H9 (cell line): ENCODE measurements at regions not wholly inside any gene's neighbourhood (a gene's known extent, or its start where the extent isn't known, plus 50 kb on each side); places are given as distances from the start of the nearest gene placed in this dataset.

Experiments
- DNase-seq: peaks from one replicate; pipeline ENCODE4 v3.0.0-alpha.2; 2017
- H2AFZ ChIP-seq: one replicate; pipeline ENCODE4 v1.6.1; 2013; ENCODE audit warnings: mild to moderate bottlenecking, low read length, control low read depth, moderate library complexity
- H2AK5ac ChIP-seq: 2 replicates; pipeline ENCODE4 v1.6.1; 2013; ENCODE audit warnings: low read length, control low read depth, mixed read lengths; ENCODE audit not compliant: insufficient read length
- H2BK120ac ChIP-seq: one replicate; pipeline ENCODE4 v1.6.1; 2013; ENCODE audit warnings: low read depth, mild to moderate bottlenecking, low read length, control low read depth, inconsistent platforms; ENCODE audit not compliant: poor library complexity, severe bottlenecking
- H2BK12ac ChIP-seq: 2 replicates; pipeline ENCODE4 v1.6.1; 2013; ENCODE audit warnings: low read length, control low read depth, mixed read lengths, low read depth; ENCODE audit not compliant: insufficient read length
- H2BK15ac ChIP-seq: 2 replicates; pipeline ENCODE4 v1.6.1; 2013; ENCODE audit warnings: low read depth, low read length, control low read depth
- H2BK20ac ChIP-seq: one replicate; pipeline ENCODE4 v1.6.1; 2013; ENCODE audit warnings: low read depth, mild to moderate bottlenecking, low read length, control low read depth, inconsistent platforms; ENCODE audit not compliant: poor library complexity, severe bottlenecking
- H2BK5ac ChIP-seq: 2 replicates; pipeline ENCODE4 v1.6.1; 2013; ENCODE audit warnings: low read length, control low read depth, mixed read lengths; ENCODE audit not compliant: insufficient read length
- H3K14ac ChIP-seq: 2 replicates; pipeline ENCODE4 v1.6.1; 2013; ENCODE audit warnings: low read length, control low read depth; ENCODE audit not compliant: insufficient read depth
- H3K18ac ChIP-seq: 2 replicates; pipeline ENCODE4 v1.6.1; 2013; ENCODE audit warnings: low read depth, mild to moderate bottlenecking, mixed read lengths, low read length, control low read depth; ENCODE audit not compliant: insufficient read length
- H3K23ac ChIP-seq: 2 replicates; pipeline ENCODE4 v1.6.1; 2013; ENCODE audit warnings: low read length, control low read depth, mixed read lengths, low read depth; ENCODE audit not compliant: insufficient read length
- H3K23me2 ChIP-seq: 2 replicates; pipeline ENCODE4 v1.6.1; 2013; ENCODE audit warnings: low read depth, mild to moderate bottlenecking, mixed read lengths, low read length, control low read depth; ENCODE audit not compliant: insufficient read length, poor library complexity, severe bottlenecking
- H3K27ac ChIP-seq: 2 replicates; pipeline ENCODE4 v1.5.1; 2013; ENCODE audit warnings: low read length, control low read depth, mixed read lengths, low read depth; ENCODE audit not compliant: insufficient read length
- H3K27me3 ChIP-seq: 2 replicates; pipeline ENCODE4 v1.6.1; 2013; ENCODE audit warnings: low read length, control low read depth, inconsistent platforms; ENCODE audit not compliant: insufficient read depth
- H3K4ac ChIP-seq: 2 replicates; pipeline ENCODE4 v1.6.1; 2013; ENCODE audit warnings: low read depth, mild to moderate bottlenecking, control low read depth, inconsistent platforms, low read length, moderate library complexity
- H3K4me1 ChIP-seq: 2 replicates; pipeline ENCODE4 v1.6.1; 2013; ENCODE audit warnings: low read length, control low read depth, inconsistent platforms; ENCODE audit not compliant: insufficient read depth
- H3K4me2 ChIP-seq: 2 replicates; pipeline ENCODE4 v1.6.1; 2013; ENCODE audit warnings: low read length, control low read depth, mixed read lengths; ENCODE audit not compliant: insufficient read length, insufficient read depth
- H3K56ac ChIP-seq: 2 replicates; pipeline ENCODE4 v1.6.1; 2013; ENCODE audit warnings: low read depth, mild to moderate bottlenecking, mixed read lengths, low read length, control low read depth; ENCODE audit not compliant: insufficient read length
- H3K79me1 ChIP-seq: 2 replicates; pipeline ENCODE4 v1.6.1; 2013; ENCODE audit warnings: low read depth, mild to moderate bottlenecking, moderate library complexity, low read length, control low read depth, inconsistent platforms; ENCODE audit not compliant: insufficient read depth, poor library complexity, severe bottlenecking
- H3K79me2 ChIP-seq: 2 replicates; pipeline ENCODE4 v1.6.1; 2013; ENCODE audit warnings: low read length, control low read depth, inconsistent platforms; ENCODE audit not compliant: insufficient read depth
- H3K9ac ChIP-seq: 2 replicates; pipeline ENCODE4 v1.6.1; 2013; ENCODE audit warnings: low read length, control low read depth, mixed read lengths; ENCODE audit not compliant: insufficient read length; ENCODE audit errors: extremely low read depth
- H3K9me3 ChIP-seq: one replicate; pipeline ENCODE4 v1.6.1; 2013; ENCODE audit warnings: low read depth, low read length, inconsistent platforms; ENCODE audit not compliant: control insufficient read depth
- H3T11ph ChIP-seq: one replicate; pipeline ENCODE4 v1.6.1; 2013; ENCODE audit warnings: mild to moderate bottlenecking, low read length, control low read depth, inconsistent platforms
- H4K20me1 ChIP-seq: one replicate; pipeline ENCODE4 v1.6.1; 2013; ENCODE audit not compliant: control insufficient read depth, insufficient read length, insufficient read depth
- H4K5ac ChIP-seq: 2 replicates; pipeline ENCODE4 v1.6.1; 2013; ENCODE audit warnings: low read depth, mild to moderate bottlenecking, mixed read lengths, low read length, control low read depth; ENCODE audit not compliant: insufficient read length
- H4K8ac ChIP-seq: replicated peaks from 2 replicates; pipeline ENCODE4 v1.6.1; 2013; ENCODE audit warnings: low read length, control low read depth, mixed read lengths, low read depth; ENCODE audit not compliant: insufficient read length
- H4K91ac ChIP-seq: 2 replicates; pipeline ENCODE4 v1.6.1; 2013; ENCODE audit warnings: low read depth, mild to moderate bottlenecking, moderate library complexity, mixed read lengths, low read length, control low read depth; ENCODE audit not compliant: insufficient read length
- H3K27ac Mint-ChIP-seq, 3 experiments: 2 replicates in 2 of 3; 3 replicates in 1 of 3; pipeline ENCODE4 v1.8.0; 2020 to 2021; ENCODE audit warnings: mixed read lengths in 3 of 3, mild to moderate bottlenecking in 1 of 3, moderate library complexity in 1 of 3
- H3K27me3 Mint-ChIP-seq: 2 replicates; pipeline ENCODE4 v1.8.0; 2021; ENCODE audit warnings: low read depth, mild to moderate bottlenecking, moderate library complexity, mixed read lengths
- H3K36me3 Mint-ChIP-seq, 3 experiments: 2 replicates in 2 of 3; 3 replicates in 1 of 3; pipeline ENCODE4 v1.8.0; 2020 to 2021; ENCODE audit warnings: low read depth in 3 of 3, mixed read lengths in 3 of 3; ENCODE audit not compliant: insufficient read depth in 1 of 3
- H3K4me1 Mint-ChIP-seq, 2 experiments: 2 replicates each; pipeline ENCODE4 v1.8.0; 2020; ENCODE audit warnings: mixed read lengths in 2 of 2
- H3K4me3 Mint-ChIP-seq, 2 experiments: 2 replicates in 1 of 2; 3 replicates in 1 of 2; pipeline ENCODE4 v1.8.0; 2020 to 2021; ENCODE audit warnings: mild to moderate bottlenecking in 2 of 2, mixed read lengths in 2 of 2, moderate library complexity in 1 of 2
- H3K9me3 Mint-ChIP-seq, 2 experiments: 2 replicates in 1 of 2; 3 replicates in 1 of 2; pipeline ENCODE4 v1.8.0; 2020; ENCODE audit warnings: mild to moderate bottlenecking in 2 of 2, mixed read lengths in 2 of 2, moderate library complexity in 1 of 2
- CTCF ChIP-seq: fragments of 200-600 bp; sonication (generic); conservative IDR thresholded peaks from 3 replicates; pipeline ENCODE4 v1.8.0; 2021; ENCODE audit warnings: antibody characterized with exemption, mild to moderate bottlenecking
- WGBS: extraction: QIAGEN DNeasy Blood & Tissue Kit; methylation state at CpG from one replicate; pipeline ENCODE4 v1.1.7; 2013; ENCODE audit warnings: missing lambda C conversion rate, low lambda C conversion rate, mixed read lengths; ENCODE audit not compliant: insufficient read length; ENCODE audit errors: extremely low coverage; 5-methylcytosine and 5-hydroxymethylcytosine counted together

- no peaks in the 10 kb centered on the region for H3K4me1 Mint-ChIP-seq
- no peak overlapping the region for H2BK12ac ChIP-seq
Measured at GRCh38 chr20:48069596-48069995, 284.3 kb upstream of the SULF2 start.

More at GRCh38 chr20:48069596-48069995, 284.3 kb upstream of the SULF2 start:
- Histone ChIP-seq H3K79me1 (no peaks in the 10 kb centered on the region), H2BK5ac (no peak overlapping the region), H3K9me3 (no peaks in the 10 kb centered on the region), H4K5ac (no peak overlapping the region), H3K56ac (no peak overlapping the region), H3K14ac (no peak overlapping the region), H3K18ac (no peak overlapping the region), H3K4me2 (no peak overlapping the region), H3K4me1 (no peaks in the 10 kb centered on the region), H3K4ac (no peak overlapping the region), H3K27ac (no peak overlapping the region), H2BK20ac (no peak overlapping the region), H3K79me2 (no peaks in the 10 kb centered on the region), H2BK120ac (no peak overlapping the region), H4K8ac (no peak overlapping the region), H2AFZ (no peak overlapping the region), H3K9ac (no peak overlapping the region), H3K23ac (no peak overlapping the region), H2AK5ac (no peak overlapping the region), H4K91ac (no peak overlapping the region), H4K20me1 (no peaks in the 10 kb centered on the region), H3T11ph (no peak overlapping the region), H3K23me2 (no peaks in the 10 kb centered on the region), H3K27me3 (no peaks in the 10 kb centered on the region), H2BK15ac (no peak overlapping the region)
- DNase-seq, result no peak
- Mint-ChIP-seq H3K36me3 (peaks cover 0 to 2% (median 0%) of the 10 kb centered on the region in 3 experiments; a peak in 1 of 7 replicates), H3K9me3 (peaks cover 0 to 3% of the 10 kb centered on the region in 2 experiments; a peak in 3 of 5 replicates), H3K27ac (no peak overlapping the region; a peak in 1 of 7 replicates), H3K27me3 (peaks cover 8% of the 10 kb centered on the region), H3K4me3 (no peak overlapping the region)
- TF ChIP-seq CTCF, result no peak
- WGBS, result no CpG with 5 or more reads among the region's 3 CpGs
